Panc1 (cell line): ENCODE measurements at regions not wholly inside any gene's neighbourhood (a gene's known extent, or its start where the extent isn't known, plus 50 kb on each side); places are given as distances from the start of the nearest gene placed in this dataset.

Source experiments
- ATAC-seq: fragments of 200-7000 bp; cut with Tn5 transposase; 2 replicates; pipeline ENCODE4 v1.9.1; 2020; ENCODE audit warnings: mild to moderate bottlenecking, moderate library complexity
- BruUV-seq: library from RNA; stranded (reverse); fragments of 400-500 nt; replicated peaks from 2 replicates; lab custom pipeline; 2021; lab: Mats Ljungman, UMichigan
- CTCF ChIA-PET: fragments of 300-600 bp; sonication (Branson Sonifier 250); formaldehyde crosslinking; loops from one replicate; lab custom pipeline; 2022; ENCODE audit warnings: antibody characterized with exemption; lab: Charles Lee
- POLR2A ChIA-PET: fragments of 300-600 bp; sonication (Branson Sonifier 250); formaldehyde crosslinking; loops from one replicate; lab custom pipeline; 2022; ENCODE audit warnings: antibody characterized with exemption; lab: Charles Lee
- DNase-seq: peaks from one replicate; pipeline ENCODE4 v3.0.0-alpha.2; 2010; ENCODE audit warnings: low read depth, low spot score
- H3K27ac ChIP-seq: 2 replicates; pipeline ENCODE4 v1.5.1; 2011; ENCODE audit warnings: mild to moderate bottlenecking, low read length, inconsistent platforms
- H3K27me3 ChIP-seq: fragments of 200-500 bp; sonication (Bioruptor generic); 2 replicates; pipeline ENCODE4 v1.6.0; 2014; ENCODE audit warnings: low read length, inconsistent platforms; ENCODE audit not compliant: control insufficient read depth, insufficient read depth
- H3K36me3 ChIP-seq: fragments of 200-500 bp; sonication (Bioruptor generic); 2 replicates; pipeline ENCODE4 v1.5.1; 2014; ENCODE audit warnings: inconsistent platforms, mild to moderate bottlenecking, low read length, moderate library complexity; ENCODE audit not compliant: control insufficient read depth, insufficient read depth
- H3K4me1 ChIP-seq: 2 replicates; pipeline ENCODE4 v1.5.1; 2011; ENCODE audit warnings: inconsistent platforms, mild to moderate bottlenecking, low read length, moderate library complexity; ENCODE audit not compliant: control insufficient read depth, insufficient read depth
- H3K4me3 ChIP-seq, 2 experiments: 2 replicates each; pipeline ENCODE4 v1.5.1; 2011 to 2012; ENCODE audit warnings: low read depth in 2 of 2, low read length in 2 of 2, mild to moderate bottlenecking in 2 of 2, inconsistent platforms in 1 of 2, moderate library complexity in 1 of 2
- H3K9me3 ChIP-seq: fragments of 200-500 bp; sonication (Bioruptor generic); 2 replicates; pipeline ENCODE4 v1.5.1; 2014; ENCODE audit warnings: low read depth, mild to moderate bottlenecking, inconsistent platforms, low read length, moderate library complexity; ENCODE audit not compliant: control insufficient read depth, insufficient read depth
- CTCF ChIP-seq: fragments of 450-650 bp; IDR thresholded peaks from 2 replicates; pipeline ENCODE4 v1.5.1; 2017; ENCODE audit warnings: mild to moderate bottlenecking
- POLR2AphosphoS5 ChIP-seq: IDR thresholded peaks from 2 replicates; pipeline ENCODE4 v1.6.1; 2012; ENCODE audit warnings: mild to moderate bottlenecking, low read depth, low read length, moderate library complexity
- REST ChIP-seq, 2 experiments: IDR thresholded peaks; 2 replicates each; pipeline ENCODE4 v1.6.1; 2011 to 2012; ENCODE audit warnings: low read depth in 2 of 2, control low read depth in 1 of 2, low read length in 1 of 2, mild to moderate bottlenecking in 1 of 2, moderate library complexity in 1 of 2; ENCODE audit not compliant: insufficient read depth in 1 of 2
- SIN3A ChIP-seq: IDR thresholded peaks from 2 replicates; pipeline ENCODE4 v1.6.1; 2012; ENCODE audit warnings: low read depth, mild to moderate bottlenecking, low read length, moderate library complexity, borderline replicate concordance; ENCODE audit not compliant: insufficient read depth
- TCF7L2 ChIP-seq: IDR thresholded peaks from 2 replicates; pipeline ENCODE4 v1.6.1; 2011; ENCODE audit warnings: mild to moderate bottlenecking, low read depth, low read length, inconsistent platforms
- in situ Hi-C: cut with HindIII; loops from 2 replicates; pipeline ENCODE4 v1.10.0; 2016; ENCODE audit warnings: low sequenced_read_pairs, low pct_unique_long_range_greater_than_20kb
- intact Hi-C: fragments of 100-400 bp; cut with micrococcal nuclease; formaldehyde crosslinking; loops from one replicate; pipeline ENCODE4 v1.10.0; 2022; ENCODE audit not compliant: unreplicated experiment

- POLR2A ChIA-PET, result no interaction called here
- no peak overlapping the region for H3K27ac ChIP-seq
- intact Hi-C loops, result no loop called here
- no TSS peak for BruUV-seq
- H3K27me3 ChIP-seq, result no peaks in the 10 kb centered on the region
- no peak for ATAC-seq
- no peak overlapping the region for H3K4me3 ChIP-seq
- no peak for TF ChIP-seq POLR2AphosphoS5
- in situ Hi-C loops, result no loop called here
- H3K9me3 ChIP-seq, result no peaks in the 10 kb centered on the region
- no peaks in the 10 kb centered on the region for H3K4me1 ChIP-seq
- no peaks in the 10 kb centered on the region for H3K36me3 ChIP-seq
- no peak for DNase-seq
- CTCF ChIA-PET, result no interaction called here
These were observed 144.1 kb downstream of the PRR20E start for GRCh38 chr13:57311009-57311586.

- CTCF ChIA-PET, result no interaction called here
- Histone ChIP-seq H3K4me3 (no peak overlapping the region), H3K27me3 (no peaks in the 10 kb centered on the region), H3K9me3 (no peaks in the 10 kb centered on the region), H3K36me3 (no peaks in the 10 kb centered on the region), H3K27ac (no peak overlapping the region), H3K4me1 (no peaks in the 10 kb centered on the region)
- in situ Hi-C loops (no loop called here), intact Hi-C loops (no loop called here)
- POLR2A ChIA-PET, result no interaction called here
- BruUV-seq, result no TSS peak
- TF ChIP-seq REST (IDR thresholded peaks at IDR 0.05; ENCODE audit: insufficient read depth in 1 of 2, low read depth in 2 of 2, low read length in 1 of 2), result no peak
- TF ChIP-seq POLR2AphosphoS5, result no peak
- ATAC-seq (no peak), DNase-seq (no peak)
These were observed 148.0 kb downstream of the PRR20E start for GRCh38 chr13:57314897-57315520.

- Histone ChIP-seq H3K27ac (no peak overlapping the region), H3K27me3 (no peaks in the 10 kb centered on the region), H3K36me3 (no peaks in the 10 kb centered on the region), H3K4me1 (no peaks in the 10 kb centered on the region), H3K9me3 (no peaks in the 10 kb centered on the region), H3K4me3 (no peak overlapping the region)
- ATAC-seq (no peak), DNase-seq (no peak)
- in situ Hi-C loops, result no loop called here
- CTCF ChIA-PET, result no interaction called here
- intact Hi-C loops, result no loop called here
- no peak for TF ChIP-seq POLR2AphosphoS5
- TF ChIP-seq SIN3A, result no peak
- TF ChIP-seq TCF7L2, result no peak
- no peak for TF ChIP-seq REST (IDR thresholded peaks at IDR 0.05; ENCODE audit: insufficient read depth in 1 of 2, low read depth in 2 of 2, low read length in 1 of 2)
- no peak for TF ChIP-seq CTCF
- POLR2A ChIA-PET, result no interaction called here
- no TSS peak for BruUV-seq
These were observed 159.5 kb downstream of the PRR20E start for GRCh38 chr13:57326532-57326931.
